ENCODE measurements at regions not wholly inside any gene's neighbourhood (a gene's known extent, or its start where the extent isn't known, plus 50 kb on each side); places are given as distances from the start of the nearest gene placed in this dataset.

GRCh38 chr16:59385491-59385890, 651.4 kb upstream of the GOT2 start:
- WGBS, 2 donors: 71 to 80% methylated on average over 3 of the region's 3 CpGs
- H3K4me1 ChIP-seq: no peaks in the 10 kb centered on the region
- no peak for DNase-seq
- no peak overlapping the region for H3K27ac ChIP-seq
- H3K27me3 ChIP-seq: no peaks in the 10 kb centered on the region
- no peaks in the 10 kb centered on the region for H3K9me3 ChIP-seq
- no peak overlapping the region for H3K4me3 ChIP-seq
- intact Hi-C loops (cut with DNase I; ENCODE audit: low total_unique reads): no loop called here
- H3K36me3 ChIP-seq (ENCODE audit: low read depth, missing control alignments): no peaks in the 10 kb centered on the region
- TF ChIP-seq CTCF (IDR thresholded peaks at IDR 0.05) (no peak), POLR2A (IDR thresholded peaks at IDR 0.05) (no peak)

DNA sequence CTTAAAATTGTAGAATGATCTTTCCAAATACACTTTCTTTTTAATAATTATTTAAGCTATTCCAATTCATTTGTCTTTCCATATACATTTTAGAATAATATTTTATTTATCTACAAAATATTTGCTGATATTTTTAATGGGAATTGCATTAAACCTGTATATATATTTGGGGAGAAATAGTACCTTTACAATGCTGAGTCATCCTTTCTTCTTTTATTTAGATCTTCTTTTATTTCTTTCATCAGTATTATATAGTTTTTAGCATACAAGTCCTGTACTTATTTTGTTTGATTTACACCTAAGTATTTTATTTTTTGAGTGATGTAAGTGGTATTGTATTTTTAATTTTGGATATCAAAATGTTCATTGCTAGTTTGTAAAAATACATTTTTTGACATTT, 639.5 kb upstream of the GOT2 start:
- TF ChIP-seq CTCF (IDR thresholded peaks at IDR 0.05) (no peak), POLR2A (IDR thresholded peaks at IDR 0.05) (no peak)
- no peak overlapping the region for H3K4me3 ChIP-seq
- H3K27ac ChIP-seq: no peak overlapping the region
- no peak for DNase-seq
- no peaks in the 10 kb centered on the region for H3K36me3 ChIP-seq (ENCODE audit: low read depth, missing control alignments)
- intact Hi-C loops (cut with DNase I; ENCODE audit: low total_unique reads): no loop called here
- no peaks in the 10 kb centered on the region for H3K9me3 ChIP-seq
- H3K27me3 ChIP-seq: no peaks in the 10 kb centered on the region
- H3K4me1 ChIP-seq: no peaks in the 10 kb centered on the region

DNA sequence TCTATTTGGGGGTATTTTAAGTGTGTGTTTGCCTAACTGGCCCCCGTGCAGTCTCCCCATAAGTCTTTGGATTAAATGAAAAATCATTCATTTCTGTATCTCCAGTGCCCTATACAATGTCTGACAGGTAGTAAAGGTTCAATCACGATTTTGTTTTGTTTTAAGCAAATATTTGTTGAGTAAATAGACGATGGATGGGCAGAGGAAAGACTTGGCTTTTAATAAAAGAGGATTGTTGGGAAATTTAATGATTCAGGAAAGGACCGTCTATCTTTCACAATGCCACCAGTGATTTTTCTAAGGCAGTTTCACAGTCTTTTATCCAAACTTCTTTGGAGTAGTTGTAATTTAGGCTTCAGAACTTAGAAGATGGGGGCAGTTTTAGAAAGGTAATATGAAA, 636.6 kb upstream of the GOT2 start:
- DNase-seq: no peak
- intact Hi-C loops (cut with DNase I; ENCODE audit: low total_unique reads): no loop called here
- Histone ChIP-seq H3K4me3 (no peak overlapping the region), H3K4me1 (no peaks in the 10 kb centered on the region), H3K36me3 (ENCODE audit: low read depth, missing control alignments) (no peaks in the 10 kb centered on the region), H3K27ac (no peak overlapping the region), H3K9me3 (no peaks in the 10 kb centered on the region), H3K27me3 (no peaks in the 10 kb centered on the region)
- no peak for TF ChIP-seq CTCF (IDR thresholded peaks at IDR 0.05)
- no peak for TF ChIP-seq POLR2A (IDR thresholded peaks at IDR 0.05)
- WGBS, 2 donors: 64 to 79% methylated on average over 4 of the region's 4 CpGs

DNA sequence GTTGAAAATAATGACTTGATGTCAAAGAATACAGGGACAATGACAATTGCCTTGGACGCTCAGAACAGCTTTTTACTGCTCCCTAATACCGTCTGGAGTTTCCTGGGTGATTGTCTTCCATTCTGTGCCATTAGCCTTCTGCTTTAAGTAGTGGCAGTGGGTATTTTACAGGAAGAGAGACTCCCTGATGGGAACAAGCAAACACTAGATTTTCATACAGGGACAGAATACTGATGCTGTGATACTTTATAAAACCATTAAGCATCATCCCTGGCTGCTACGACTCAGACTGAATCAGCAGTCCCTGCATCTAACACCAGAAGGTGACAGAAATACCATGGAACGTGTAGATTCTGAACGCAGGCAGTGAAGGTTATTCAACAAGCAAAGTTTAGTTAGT, 635.4 kb upstream of the GOT2 start:
- Histone ChIP-seq H3K9me3 (no peaks in the 10 kb centered on the region), H3K4me1 (no peaks in the 10 kb centered on the region), H3K4me3 (no peak overlapping the region), H3K36me3 (ENCODE audit: low read depth, missing control alignments) (no peaks in the 10 kb centered on the region), H3K27me3 (no peaks in the 10 kb centered on the region), H3K27ac (no peak overlapping the region)
- TF ChIP-seq POLR2A (IDR thresholded peaks at IDR 0.05) (no peak), CTCF (IDR thresholded peaks at IDR 0.05) (no peak)
- WGBS, 2 donors: 84 to 90% methylated on average over 5 of the region's 5 CpGs
- DNase-seq: no peak
- intact Hi-C loops (cut with DNase I; ENCODE audit: low total_unique reads): no loop called here

DNA sequence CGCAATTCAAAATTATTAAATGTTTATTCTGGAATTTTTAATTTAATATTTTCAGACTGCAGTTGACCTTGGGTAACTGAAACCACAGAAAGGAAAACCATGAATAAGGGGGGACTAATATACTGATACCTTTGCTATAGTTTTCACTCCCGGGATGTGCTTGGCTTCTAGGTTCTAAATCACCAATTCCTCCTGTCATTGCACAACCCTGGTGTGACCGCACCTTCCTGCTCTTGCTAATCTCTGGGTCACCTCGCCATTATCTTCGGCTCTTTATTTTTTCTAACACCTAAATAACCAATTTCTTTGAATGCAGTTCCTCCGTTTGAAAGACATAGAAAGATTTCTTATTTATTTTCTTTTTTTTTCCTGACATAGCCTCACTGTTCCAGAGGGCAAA, 634.5 kb upstream of the GOT2 start:
- H3K27me3 ChIP-seq: no peaks in the 10 kb centered on the region
- TF ChIP-seq POLR2A (IDR thresholded peaks at IDR 0.05) (no peak), CTCF (IDR thresholded peaks at IDR 0.05) (no peak)
- H3K4me1 ChIP-seq: no peaks in the 10 kb centered on the region
- 87 to 88% methylated on average over 6 of the region's 6 CpGs for WGBS, 2 donors
- intact Hi-C loops (cut with DNase I; ENCODE audit: low total_unique reads): no loop called here
- no peak overlapping the region for H3K27ac ChIP-seq
- no peak for DNase-seq
- no peaks in the 10 kb centered on the region for H3K36me3 ChIP-seq (ENCODE audit: low read depth, missing control alignments)
- H3K9me3 ChIP-seq: no peaks in the 10 kb centered on the region
- H3K4me3 ChIP-seq: no peak overlapping the region

All from testis (tissue), 2 donors.